ENCODE measurements at regions not wholly inside any gene's neighbourhood (a gene's known extent, or its start where the extent isn't known, plus 50 kb on each side); places are given as distances from the start of the nearest gene placed in this dataset.

- DNase-seq = no peak
Observed at GRCh38 chr6:168131464-168132415, 52.7 kb upstream of the FRMD1 start.

- no peak for DNase-seq
Observed at GRCh38 chr6:168130697-168131371, 51.8 kb upstream of the FRMD1 start.

DNA sequence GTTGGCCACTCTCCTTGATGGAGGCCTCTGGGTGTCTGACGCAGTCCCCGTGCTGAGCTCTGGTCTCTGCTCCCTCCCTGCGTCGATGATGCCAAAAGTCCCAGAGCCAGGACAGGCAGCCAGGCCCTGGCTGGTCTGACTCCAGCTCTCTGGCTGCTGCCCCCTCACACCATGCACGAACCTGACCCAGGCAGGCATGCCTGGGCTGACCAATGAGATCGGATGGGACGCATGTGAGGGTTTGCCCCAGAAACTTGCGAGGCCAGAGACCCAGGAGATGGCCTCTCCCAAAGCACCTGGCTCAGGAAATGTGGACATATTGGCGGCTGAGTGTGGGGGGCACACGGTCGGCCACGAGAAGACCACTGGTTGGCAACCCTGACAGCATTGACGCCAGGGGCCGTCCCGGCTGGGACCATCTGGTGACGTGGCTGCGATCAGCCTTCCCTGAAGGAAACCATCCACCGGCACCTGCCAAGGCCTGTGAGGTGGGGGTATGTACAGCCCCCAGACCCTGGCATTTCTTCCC is 51.2 kb upstream of the FRMD1 start:
- no peak for DNase-seq

GRCh38 chr6:168129292-168130167 is 50.5 kb upstream of the FRMD1 start:
- DNase-seq = no peak

DNA sequence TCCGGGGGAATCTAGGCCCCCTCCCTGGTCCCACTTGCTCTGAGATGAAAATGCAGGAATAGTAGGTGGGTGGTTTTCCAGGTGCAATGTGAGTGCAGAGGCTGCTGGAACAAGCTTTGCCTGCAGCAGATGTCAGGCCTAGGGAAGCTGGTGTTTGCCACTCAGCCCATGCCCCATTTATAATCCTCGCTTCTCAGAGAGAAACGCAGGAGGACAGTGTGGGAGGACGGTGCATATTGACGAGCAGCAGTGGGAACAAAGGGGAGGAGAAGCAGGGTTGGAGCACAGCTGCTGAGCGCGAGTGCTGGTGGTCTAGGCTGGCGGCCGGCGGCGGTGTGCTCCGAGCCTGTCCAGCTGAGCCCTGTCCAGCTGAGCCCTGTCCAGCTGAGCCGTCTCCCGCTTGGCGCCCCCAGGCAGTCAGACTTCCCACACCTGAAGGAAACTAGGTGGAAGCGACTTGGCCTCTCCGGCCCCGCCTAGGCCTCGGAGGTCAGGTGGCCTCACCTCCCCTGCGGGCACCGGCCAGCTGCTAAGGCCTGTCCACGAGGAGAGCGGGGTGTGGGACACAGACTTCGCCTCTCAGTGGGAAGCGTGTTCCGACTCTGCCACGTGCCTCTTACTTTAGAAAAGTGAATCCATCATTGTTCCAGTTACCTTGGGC is 49.7 kb upstream of the FRMD1 start:
- no peak for DNase-seq
